Stimulated activated CD8-positive, alpha-beta memory T cell treated with anti-CD3 and anti-CD28 coated beads, Interleukin-12 subunit alpha, Interleukin-12 subunit beta, amount 100 ng/mL, for 24 hours (primary cell): ENCODE measurements at regions not wholly inside any gene's neighbourhood (a gene's known extent, or its start where the extent isn't known, plus 50 kb on each side); places are given as distances from the start of the nearest gene placed in this dataset.
"Not testable (repeated sequence)": the region's sequence is repeated elsewhere in the genome, so short reads cannot be mapped to it uniquely, and the experiment has no call there.

ENCODE experiments used
- DNase-seq: peaks from one replicate; pipeline ENCODE4 v3.0.0-alpha.2; 2020; ENCODE audit errors: extremely low read depth

DNA sequence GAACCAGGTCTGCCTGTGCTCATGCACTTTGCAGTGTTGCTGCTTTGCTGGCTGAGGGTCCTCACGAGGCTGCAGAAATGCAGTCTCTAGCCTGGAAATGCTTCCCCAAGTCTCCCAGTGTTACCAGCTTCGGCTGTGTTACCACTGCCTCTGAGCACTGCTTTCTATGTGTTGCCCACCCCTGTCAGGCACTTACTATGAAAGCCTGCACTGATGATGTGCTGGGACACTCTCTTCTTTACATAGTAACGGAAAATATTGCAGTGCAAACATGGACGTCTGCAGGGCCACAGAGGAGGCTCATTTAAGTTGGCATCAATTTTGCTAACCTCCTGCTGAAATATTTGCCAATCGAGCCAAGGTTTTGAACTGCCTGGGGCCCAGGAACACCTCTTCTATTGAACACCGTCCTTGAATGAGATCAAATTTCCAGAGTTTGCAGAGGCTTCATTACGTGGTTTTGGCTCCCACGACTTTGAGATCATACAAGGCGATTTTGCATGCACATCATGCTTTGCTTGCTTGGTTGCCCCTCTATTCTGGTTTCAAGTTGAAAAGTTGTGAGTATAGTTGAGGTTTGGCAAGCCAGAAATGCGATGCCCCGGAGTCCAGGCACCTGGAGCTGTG, 404.7 kb upstream of the PODXL start:
- no peak for DNase-seq

DNA sequence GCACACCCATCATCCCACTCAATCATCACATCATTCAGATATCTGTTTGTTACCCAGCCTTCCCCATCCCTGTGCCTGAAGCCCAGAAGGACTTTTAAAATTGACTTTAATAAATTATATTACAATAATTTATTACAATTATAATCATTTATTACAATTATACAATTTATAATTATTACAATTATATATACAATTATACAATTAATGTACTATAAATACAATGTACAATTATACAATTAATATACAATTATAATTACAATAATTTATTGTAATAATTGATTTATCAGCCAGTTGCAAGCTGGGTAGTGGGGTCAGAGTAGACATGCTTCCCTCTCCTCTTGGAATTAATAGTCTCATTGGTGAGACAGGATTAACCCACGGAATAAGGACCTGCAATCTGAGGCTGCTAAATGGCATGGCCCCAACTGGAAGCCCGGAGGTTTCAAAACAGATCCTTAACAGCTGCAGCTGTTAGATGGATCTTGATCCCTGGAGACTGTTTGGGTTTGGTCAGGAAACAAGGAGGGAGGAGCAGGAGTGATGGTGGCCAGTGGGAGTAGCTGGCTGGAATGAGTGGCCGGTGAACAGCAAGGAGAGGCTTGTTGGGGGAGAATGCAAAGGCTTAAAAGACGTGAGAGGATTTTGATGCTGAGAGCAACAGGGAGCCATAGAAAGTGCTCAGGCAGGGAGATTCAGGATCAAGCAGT, 402.8 kb upstream of the PODXL start:
- DNase-seq: no peak

DNA sequence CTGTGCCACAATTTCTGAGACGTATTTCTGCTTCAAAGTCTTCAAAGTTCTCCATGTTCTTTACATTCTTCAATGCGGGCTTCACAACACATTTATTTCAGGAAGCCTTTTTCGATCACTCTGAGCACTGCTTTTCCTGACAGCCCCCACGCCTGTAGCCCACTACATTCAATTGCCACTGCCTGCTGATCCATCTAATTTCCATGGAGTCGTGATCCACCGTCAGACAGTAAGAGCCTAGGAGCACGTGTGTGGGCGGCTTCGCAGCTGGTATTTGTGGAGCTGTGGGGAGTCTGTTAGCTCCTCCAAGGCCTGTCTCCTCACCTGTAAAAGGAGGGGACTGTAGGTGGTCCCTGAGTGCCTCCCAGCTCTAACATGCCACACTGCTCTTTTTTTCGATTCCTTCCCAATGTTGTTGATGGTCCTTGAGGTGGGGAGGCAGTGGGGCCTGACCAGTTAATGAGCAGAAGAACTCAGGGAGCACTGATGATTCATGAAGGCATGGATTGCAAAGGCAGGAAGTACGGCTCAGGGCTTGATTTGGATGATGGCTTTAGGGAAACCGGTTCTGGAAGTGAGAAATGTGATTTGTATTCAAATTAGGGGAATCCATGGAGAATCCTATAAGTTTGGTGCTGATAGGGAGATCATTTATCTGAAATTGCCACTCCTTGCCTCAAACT, 401.1 kb upstream of the PODXL start:
- no peak for DNase-seq

DNA sequence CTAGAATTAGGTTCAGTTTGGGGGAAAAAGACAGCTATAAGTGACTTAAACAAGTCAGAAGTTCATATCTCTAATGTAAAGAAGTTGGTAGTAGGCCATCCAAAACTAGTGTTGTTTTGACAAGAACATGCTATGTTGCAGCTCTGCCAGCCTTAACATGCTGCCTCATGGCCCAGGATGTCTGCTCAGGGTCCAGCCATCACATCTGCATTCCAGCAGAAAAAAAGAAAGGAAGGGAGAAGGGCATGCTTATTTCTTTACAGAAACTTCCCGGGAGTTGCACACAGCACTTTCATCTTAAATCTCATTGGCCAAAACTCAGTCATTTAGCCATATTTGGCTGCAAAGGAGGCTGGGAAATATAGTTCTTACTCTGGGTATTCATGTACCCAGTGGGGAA, 400.4 kb upstream of the PODXL start:
- DNase-seq: no peak

DNA sequence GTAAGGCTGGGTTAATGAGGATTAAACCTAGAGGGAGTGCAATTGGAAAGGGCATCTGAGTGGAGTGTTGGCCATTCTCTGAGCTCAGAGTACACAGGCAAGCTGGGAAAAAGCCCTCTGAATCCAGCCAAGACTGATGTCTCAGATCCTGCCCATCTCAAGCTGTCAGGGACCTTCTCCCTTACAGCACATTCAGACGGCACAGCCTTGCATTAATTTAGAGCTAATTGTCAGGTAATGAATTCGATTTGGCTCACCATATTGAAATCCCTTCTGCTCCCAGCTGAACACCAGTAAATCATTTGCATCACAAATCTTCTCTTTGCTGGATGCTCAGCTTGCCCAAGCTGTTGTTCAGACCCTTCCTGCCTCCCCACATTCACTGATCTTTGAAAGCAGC, 399.3 kb upstream of the PODXL start:
- DNase-seq: no peak

DNA sequence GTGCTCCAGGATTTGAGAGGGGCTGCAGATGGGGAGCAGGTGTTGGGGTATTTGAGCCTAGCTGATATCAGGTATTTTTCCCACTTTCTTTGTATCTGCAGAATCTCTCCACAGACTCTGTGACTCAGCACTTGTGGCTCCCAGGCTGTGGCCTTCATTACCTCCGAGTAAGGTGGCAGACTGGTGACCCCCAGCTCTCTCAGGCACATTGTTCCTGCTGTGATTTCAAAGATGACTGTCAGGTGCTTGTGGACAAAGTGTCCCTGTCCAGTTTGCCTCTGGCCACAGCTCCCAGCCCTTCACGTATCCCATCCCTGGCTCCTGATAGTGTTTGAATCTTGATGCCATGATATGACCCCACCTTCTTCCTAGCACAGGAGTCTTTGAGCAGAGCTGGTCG, 396.8 kb upstream of the PODXL start:
- DNase-seq: no peak

DNA sequence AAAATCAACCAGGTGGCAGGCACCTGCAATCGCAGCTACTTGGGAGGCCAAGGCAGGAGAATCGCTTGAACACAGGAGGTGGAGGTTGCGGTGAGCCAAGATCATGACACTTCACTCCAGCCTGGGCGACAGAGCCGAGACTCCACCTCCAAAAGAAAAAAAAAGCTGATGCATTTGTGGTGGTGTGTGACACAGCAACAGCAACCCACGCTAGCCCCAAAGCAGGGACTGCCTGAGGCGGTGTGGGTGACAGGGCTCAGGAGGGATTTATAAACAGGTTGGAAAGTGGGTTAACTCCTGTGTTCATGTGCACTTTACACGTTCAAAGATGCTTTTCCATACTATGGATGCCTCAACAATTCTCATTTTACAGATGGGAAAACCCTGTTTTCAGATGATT, 395.9 kb upstream of the PODXL start:
- no peak for DNase-seq

DNA sequence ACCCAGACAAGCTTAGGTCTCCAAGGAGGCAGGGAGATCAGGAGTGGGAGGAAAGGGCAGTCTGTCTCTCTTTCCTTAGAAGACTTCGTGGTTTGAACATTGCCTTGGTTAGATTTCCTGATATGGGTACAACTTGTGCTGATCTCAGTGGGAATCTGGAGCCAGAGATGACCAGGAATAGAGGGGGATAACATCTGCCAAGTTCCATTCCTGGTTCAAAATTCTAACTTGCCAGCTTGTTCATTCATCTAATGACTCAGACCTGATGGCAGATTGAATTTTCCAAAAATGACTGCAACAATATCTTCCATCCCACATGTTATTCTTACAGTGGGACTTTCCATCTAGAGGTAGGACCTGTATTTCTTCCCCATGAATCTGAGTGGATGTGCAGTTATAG, 394.3 kb upstream of the PODXL start:
- DNase-seq: no peak

DNA sequence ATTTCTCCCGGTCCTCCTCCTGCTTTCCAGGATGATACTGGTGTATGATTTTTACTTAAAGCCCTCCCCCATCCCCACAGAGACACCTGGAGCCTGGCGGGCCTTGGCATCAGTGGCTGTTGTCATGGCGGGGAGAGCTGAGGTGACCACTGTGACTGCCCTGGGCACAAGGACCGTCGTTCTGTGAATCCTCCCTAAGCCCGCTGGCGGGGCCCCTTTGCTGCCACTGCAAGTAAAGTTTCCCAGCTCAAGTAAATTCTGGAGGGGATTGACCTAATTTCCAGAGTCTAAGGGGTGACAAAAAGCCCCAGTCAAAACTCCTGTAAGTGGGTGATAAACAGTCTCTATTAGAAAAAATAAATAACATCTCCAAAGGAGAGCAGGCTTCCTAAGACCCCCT, 393.2 kb upstream of the PODXL start:
- DNase-seq: no peak

DNA sequence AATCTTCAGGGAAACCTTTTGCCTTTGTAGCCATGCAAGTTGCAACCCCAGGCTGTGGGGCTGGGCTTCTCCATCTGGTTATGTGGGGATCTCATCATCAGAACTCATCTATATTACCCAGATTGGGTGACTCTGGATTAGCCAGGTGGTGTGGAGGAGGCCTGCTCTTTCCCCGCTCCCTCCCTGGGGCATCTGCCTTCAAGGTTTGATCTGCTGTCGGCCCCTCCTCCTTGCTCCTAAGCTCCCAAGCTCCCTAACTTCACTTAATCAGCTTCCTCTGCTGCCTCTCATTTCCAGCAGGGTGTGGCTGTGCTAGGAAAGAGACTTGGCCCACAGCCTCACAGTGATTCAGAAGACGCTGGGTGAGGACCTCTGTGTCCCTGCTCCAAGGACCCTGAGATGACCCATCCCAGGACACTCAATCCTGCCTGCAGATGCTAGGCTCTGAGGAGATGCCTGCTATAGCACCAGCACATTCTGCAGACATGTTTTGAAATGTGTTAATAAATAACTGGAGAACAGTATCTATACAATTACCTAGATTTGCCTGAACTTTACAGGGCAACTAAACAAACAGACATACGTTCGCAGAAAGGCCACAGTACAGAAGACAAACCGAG, 392.1 kb upstream of the PODXL start:
- DNase-seq: no peak

DNA sequence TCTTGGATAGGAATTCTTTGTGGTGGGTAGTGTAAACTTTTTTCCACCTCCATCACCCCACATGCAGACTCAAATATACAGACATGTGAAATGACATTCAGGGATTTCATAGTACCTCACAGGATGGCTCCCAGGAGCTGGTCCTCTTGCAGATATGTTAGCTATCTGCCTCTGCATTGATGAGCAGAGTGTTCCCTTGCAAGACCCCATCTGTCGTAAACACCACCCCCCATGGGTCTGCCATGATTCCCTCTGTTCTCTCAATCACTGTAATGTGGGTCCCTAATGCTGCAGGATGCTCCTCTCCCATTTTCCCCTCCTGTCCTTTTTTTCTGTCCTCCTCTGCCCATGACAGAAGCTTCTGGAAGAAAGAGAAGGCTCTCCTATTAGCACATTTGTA, 391.2 kb upstream of the PODXL start:
- no peak for DNase-seq

DNA sequence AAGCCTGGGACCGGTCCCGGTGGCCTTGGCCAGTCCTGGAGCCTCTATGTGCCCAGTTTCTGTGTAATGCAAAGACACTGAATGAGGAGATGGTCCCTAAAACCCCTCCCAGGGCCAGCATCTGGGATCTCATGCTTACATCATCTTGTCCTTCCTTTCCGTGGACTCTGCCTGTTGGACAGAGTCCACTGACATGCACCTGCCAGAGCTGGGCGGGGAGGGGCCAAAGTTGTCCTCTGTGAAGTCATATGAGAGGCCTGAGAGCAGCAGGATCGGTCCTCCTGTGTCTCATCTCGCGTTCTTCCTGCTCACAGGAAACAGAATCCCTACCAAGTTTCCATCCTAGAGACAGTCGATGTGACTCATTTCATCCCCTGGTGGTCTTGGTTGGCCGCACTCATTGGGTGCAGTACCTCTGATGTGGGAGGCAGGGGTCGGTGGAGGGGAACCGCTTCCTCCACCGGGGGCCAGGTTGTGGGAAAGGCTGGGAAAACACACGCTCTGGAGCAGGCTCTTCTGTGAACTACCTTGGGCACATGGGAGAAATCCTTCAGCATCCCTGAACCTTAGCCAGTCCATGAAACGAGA, 389.6 kb upstream of the PODXL start:
- DNase-seq: no peak

DNA sequence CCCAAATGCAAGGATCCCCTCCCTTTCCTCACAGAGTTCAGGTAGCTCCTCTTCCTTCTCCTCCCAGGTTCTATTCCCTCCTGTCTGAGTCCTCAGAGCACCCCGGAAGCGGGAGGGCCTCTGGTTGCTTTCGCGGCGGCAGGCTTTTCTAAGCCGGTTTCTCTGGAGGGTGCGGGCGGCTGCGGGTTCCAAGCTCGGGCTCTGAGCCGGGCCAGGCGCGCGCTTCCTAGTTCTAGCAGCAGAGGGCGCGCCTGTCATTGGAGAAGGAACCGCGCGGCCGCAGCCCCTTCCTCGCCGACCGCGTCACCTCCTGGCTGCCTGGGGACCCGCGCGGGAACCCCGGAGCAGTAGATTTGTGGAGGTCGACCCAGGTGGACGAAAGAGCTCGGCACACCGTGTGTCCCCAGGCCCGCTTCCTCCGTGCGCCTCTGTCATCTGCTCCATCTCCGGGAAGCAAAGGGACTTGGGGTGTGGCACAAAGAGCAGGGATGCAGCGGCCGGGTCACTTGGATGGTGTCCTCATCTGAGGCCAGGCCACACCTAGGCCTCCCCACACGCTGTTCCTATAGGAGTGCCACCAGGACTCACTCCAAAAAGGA, 389.0 kb upstream of the PODXL start:
- no peak for DNase-seq

DNA sequence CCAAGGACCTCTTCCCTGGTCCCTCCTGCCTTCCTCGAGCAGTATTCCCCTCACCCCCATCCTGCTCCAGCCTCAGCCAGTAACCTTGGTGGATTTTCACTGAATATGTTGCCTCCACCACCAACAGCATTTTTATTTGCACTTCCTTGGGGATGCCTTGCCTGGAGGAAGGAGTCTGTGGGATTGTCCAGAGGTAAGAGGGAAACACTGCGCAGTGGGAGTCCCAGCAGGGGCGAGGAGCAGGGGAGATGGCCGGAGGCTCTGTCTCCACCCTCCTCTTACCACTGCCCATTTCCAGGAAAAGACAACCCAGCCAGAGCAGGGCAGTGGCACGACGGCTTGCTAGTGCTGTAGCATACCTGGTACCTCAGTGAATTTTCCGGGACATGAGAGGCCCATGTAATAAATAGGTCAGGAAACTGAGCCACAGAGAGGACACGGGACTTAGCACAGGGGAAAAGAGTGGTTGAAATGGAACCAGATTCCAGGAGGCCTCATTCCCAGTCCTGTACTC, 388.2 kb upstream of the PODXL start:
- no peak for DNase-seq

DNA sequence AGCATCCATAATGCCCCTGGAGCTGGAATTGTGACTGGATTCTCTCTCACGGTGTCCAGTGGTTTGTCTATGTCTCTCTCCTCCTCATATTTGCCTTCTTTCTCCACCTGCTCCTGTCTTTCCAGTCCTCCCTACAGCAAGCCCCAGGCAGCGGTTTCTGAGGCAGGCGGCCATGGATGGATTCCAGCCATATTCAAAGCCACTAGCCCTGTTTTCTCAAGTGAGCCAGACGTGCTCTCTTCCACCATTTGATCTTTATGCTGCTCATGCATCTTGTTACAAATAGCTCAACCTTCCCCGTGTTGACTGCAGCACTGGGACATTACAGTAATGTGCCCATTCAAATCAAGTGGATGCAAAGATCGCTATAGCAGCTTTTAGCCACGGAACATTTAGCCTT, 387.2 kb upstream of the PODXL start:
- DNase-seq: no peak

DNA sequence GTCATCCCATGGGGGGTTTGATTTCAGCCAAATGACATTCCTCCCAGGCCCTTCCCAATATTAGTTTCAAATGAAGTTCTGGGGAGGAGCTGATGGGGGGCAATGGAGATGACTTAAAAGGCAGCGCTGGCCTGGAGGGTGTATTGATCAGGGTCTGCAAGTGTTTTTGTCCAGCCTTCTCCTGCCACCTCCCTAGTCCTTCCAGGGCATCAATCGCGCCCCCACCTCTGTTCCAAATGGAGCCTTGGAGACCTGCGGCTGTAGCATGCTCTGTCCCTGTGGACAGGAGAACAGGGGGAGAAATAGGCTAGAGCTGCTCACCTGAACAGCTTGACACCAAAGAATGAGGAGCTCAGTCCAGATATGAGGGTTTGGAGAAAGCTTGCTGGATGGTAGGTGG, 386.8 kb upstream of the PODXL start:
- no peak for DNase-seq

DNA sequence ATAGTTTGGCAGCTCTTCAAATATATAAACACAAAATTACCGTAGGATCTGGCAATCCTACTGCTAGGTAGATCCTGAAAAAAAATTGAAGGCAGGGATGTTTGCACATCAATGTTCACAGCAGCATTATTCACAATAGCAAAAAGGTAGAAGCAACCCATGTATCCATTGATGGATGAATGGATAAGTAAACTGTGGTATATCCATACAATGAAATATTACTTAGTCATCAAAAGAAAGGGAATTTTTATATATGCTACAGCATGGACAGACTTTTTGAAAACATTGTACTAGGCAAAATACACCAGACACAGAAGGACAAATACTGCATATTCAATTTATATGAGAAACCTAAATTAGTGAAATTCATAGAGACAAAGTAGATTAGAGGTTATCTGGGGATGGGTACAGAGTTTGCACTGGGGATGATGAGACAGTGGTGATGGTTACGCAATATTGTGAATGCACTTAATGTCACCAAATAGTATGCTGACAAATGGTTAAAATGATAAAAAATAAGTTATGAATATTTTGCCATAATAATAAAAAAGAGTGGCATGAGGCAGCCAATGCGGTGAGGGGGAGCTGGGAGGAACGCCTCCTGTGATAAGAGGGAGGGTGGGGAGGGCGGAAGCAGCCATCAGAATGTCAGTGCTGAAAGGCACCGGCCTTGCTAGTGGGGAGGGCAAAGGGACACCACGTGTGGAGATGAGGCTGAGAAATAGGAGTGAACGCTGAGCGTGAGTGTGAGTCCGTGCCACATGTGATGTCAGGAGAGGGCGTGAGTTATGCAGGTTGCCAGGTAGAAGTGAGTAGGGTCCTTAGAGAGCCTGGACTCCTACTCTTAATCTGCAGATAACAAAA, 386.1 kb upstream of the PODXL start:
- DNase-seq: no peak

DNA sequence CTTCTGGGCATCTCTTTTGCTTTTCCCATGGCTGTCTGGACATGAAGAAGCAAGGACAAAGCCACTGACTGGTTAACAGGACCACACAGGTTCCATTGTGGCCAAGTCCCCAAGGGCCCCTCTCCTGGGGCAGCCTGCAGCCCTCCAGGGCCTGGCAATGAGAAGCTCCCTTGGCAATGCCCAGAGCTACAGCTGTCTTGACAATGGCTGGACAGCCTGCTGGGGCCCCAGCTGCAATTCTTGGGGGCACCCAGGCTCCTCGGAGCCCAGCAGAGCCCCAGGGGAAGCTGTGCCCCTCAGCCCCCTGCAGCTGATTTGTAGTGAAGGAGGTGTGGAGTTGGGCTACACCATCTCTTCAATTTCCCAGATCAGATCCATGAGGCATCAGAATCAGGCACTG, 384.9 kb upstream of the PODXL start:
- DNase-seq: no peak

DNA sequence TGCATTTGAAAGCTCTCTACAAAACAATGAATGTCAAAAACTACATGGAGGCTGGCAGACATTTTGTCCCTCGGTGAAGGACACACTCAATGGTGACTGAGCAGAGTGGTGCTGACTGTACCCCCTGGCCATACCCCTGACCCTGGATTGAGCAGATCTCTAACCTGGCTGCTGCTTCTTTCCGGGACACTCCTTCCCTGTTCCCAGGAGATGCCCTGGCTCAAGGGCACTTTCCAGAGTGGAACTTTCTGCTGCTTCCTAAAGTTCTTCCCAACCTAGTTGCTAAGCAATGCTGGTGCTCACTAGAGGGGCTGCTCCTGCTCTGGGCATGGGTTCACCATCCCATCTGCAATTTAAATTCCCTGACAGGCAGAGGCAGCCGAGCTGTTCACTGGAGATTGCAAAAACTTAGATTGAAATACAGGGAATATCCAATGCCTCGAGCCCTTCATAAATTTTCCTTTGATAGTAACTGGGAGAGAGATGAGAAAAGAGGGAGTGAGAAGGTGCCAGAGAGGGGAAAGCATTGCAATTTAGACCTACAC, 384.3 kb upstream of the PODXL start:
- no peak for DNase-seq

DNA sequence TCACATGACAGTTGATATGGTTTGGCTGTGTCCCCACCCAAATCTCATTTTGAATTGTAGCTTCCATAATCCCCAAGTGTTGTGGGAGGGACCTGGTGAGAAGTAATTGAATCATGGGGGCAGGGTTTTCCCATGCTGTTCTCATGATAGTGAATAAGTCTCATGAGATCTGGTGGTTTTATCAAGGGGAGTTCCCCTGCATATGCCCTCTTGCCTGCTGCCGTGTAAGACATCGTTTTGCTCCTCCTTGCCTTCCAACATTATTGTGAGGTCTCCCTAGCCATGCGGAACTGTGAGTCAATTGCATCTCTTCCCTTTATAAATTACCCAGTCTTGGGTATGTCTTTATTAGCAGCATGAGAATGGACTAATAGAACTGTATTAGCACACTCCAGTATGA, 382.4 kb upstream of the PODXL start:
- DNase-seq: not testable (repeated sequence)

DNA sequence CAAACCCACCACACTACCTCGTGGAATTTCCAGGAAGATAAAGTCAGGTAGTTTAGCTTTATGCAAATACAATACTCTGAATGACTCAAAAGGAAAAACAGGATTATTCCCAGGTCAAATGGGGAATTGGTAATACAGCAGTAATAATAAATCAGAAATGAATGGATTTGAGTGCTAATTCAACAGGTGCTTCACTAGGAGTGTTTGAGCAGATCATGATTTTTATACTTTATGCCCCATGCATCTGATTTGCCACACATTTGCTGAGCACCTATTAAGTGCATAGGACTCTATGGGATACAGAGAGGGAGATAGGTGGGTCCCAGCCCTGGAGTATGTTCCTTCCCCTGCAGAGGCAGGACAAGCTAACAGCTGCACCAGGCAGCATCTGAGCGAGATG, 381.4 kb upstream of the PODXL start:
- DNase-seq: no peak
